Smooth muscle cell (in vitro differentiated cells): ENCODE measurements at regions not wholly inside any gene's neighbourhood (a gene's known extent, or its start where the extent isn't known, plus 50 kb on each side); places are given as distances from the start of the nearest gene placed in this dataset.
"Not testable (repeated sequence)": the region's sequence is repeated elsewhere in the genome, so short reads cannot be mapped to it uniquely, and the experiment has no call there.

ENCODE experiments used
- DNase-seq: peaks from one replicate; lab custom pipeline; 2025; ENCODE audit not compliant: unreplicated experiment; lab: John Stamatoyannopoulos, UW
- H2AFZ ChIP-seq: fragments of 200-600 bp; sonication (generic); 2 replicates; pipeline ENCODE4 v1.6.0; 2016; ENCODE audit warnings: antibody characterized with exemption, low read depth, mild to moderate bottlenecking
- H3F3A ChIP-seq: fragments of 200-600 bp; sonication (generic); 2 replicates; pipeline ENCODE4 v1.6.0; 2017; ENCODE audit warnings: antibody characterized with exemption, low read depth
- H3K27ac ChIP-seq: fragments of 200-600 bp; sonication (generic); 2 replicates; pipeline ENCODE4 v1.5.1; 2016; ENCODE audit warnings: low read depth, mild to moderate bottlenecking
- H3K27me3 ChIP-seq: fragments of 200-600 bp; sonication (generic); 2 replicates; pipeline ENCODE4 v1.6.1; 2016; ENCODE audit warnings: low read depth, mild to moderate bottlenecking
- H3K36me3 ChIP-seq: fragments of 200-600 bp; sonication (generic); 2 replicates; pipeline ENCODE4 v1.5.1; 2016; ENCODE audit warnings: low read depth
- H3K4me1 ChIP-seq: fragments of 200-600 bp; sonication (generic); 2 replicates; pipeline ENCODE4 v1.5.1; 2016; ENCODE audit warnings: low read depth
- H3K4me2 ChIP-seq: fragments of 200-600 bp; sonication (generic); 2 replicates; pipeline ENCODE4 v1.6.0; 2016; ENCODE audit warnings: mild to moderate bottlenecking
- H3K4me3 ChIP-seq: fragments of 200-600 bp; sonication (generic); 2 replicates; pipeline ENCODE4 v1.5.1; 2016; ENCODE audit warnings: mild to moderate bottlenecking
- H3K79me2 ChIP-seq: fragments of 200-600 bp; sonication (generic); 2 replicates; pipeline ENCODE4 v1.6.0; 2016; ENCODE audit warnings: low read depth, mild to moderate bottlenecking
- H3K9ac ChIP-seq: fragments of 200-600 bp; sonication (generic); 2 replicates; pipeline ENCODE4 v1.6.0; 2016; ENCODE audit warnings: low read depth
- H3K9me3 ChIP-seq: fragments of 200-600 bp; sonication (generic); replicated peaks from 2 replicates; pipeline ENCODE4 v1.5.1; 2016; ENCODE audit warnings: low read depth
- H4K20me1 ChIP-seq: fragments of 200-600 bp; sonication (generic); 2 replicates; pipeline ENCODE4 v1.6.0; 2016; ENCODE audit warnings: low read depth
- WGBS: methylation state at CpG from one replicate; pipeline ENCODE4 v1.1.7; 2016; ENCODE audit warnings: low lambda C conversion rate; 5-methylcytosine and 5-hydroxymethylcytosine counted together
- TF ChIP-seq, protein P1 (sequence below): fragments of 200-600 bp; sonication (generic); IDR thresholded peaks from 2 replicates; pipeline ENCODE4 v1.5.1; 2017; ENCODE audit warnings: borderline replicate concordance, mild to moderate bottlenecking, antibody characterized with exemption; ENCODE audit not compliant: insufficient read depth, poor library complexity, severe bottlenecking

DNA sequence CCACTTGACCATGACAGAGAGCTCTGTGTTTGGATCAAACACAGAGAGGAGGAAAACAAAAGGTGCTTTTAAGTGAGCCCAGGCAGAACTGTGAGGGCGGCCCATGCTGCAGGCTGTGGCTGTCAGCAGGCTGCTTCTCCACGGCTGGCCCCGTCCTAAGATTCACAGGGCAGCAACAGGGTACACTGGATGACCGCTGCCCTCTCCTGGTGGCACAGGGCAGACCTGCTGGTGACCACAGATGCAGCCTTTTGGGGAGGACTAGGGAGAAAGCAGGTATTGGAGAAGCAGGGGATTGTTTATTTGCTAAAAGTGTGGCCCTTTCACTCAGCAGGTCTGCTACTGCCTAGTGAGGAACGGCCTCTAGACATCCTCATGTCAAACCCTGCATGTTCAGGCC, 183.7 kb downstream of the ADRA2C start:
- TF ChIP-seq, protein P1, sequence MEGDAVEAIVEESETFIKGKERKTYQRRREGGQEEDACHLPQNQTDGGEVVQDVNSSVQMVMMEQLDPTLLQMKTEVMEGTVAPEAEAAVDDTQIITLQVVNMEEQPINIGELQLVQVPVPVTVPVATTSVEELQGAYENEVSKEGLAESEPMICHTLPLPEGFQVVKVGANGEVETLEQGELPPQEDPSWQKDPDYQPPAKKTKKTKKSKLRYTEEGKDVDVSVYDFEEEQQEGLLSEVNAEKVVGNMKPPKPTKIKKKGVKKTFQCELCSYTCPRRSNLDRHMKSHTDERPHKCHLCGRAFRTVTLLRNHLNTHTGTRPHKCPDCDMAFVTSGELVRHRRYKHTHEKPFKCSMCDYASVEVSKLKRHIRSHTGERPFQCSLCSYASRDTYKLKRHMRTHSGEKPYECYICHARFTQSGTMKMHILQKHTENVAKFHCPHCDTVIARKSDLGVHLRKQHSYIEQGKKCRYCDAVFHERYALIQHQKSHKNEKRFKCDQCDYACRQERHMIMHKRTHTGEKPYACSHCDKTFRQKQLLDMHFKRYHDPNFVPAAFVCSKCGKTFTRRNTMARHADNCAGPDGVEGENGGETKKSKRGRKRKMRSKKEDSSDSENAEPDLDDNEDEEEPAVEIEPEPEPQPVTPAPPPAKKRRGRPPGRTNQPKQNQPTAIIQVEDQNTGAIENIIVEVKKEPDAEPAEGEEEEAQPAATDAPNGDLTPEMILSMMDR = peak; percentile 45

DNA sequence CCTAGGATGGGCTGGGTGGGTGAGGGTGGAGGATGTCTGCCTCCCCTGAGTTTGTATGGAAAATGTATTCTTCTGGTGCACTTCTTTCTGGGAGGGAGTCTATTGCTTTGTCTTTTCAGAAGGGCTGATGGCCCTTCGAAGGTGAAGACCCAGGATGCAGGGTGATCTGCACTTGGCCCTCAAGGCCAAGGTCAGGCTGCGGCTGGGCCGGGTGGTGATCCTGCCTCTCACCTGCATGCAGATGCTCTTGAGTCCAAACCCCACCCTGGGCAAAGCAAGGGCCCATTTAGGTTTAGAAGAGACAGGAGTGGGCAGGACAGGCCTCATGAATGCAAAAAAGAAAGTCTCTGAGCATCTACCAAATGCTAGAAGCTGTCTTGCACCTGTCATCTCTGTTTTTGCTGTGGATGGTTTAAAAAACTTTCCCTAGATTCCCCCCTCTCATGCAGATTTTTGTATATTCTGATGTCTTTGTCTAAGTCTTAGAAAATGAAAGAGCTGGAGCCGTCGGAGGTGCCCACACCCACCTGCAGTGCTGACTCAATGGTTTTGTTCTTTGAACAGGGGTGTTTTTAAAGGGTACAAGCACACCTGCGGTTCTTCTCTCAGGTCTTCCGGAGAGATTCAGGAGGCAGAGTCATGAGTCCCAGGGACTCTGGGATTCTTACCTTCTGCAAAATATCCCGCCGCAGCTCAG, 186.4 kb downstream of the ADRA2C start:
- not testable (repeated sequence) for H2AFZ ChIP-seq, H3K4me3 ChIP-seq, H3K27me3 ChIP-seq, H3K4me1 ChIP-seq, H4K20me1 ChIP-seq, H3K9me3 ChIP-seq, H3K4me2 ChIP-seq, H3K79me2 ChIP-seq, H3K27ac ChIP-seq, H3F3A ChIP-seq, H3K36me3 ChIP-seq, DNase-seq, H3K9ac ChIP-seq
- WGBS = 83% methylated on average over 9 of the region's 9 CpGs

More for the DNA sequence above, 183.7 kb downstream of the ADRA2C start:
- not testable (repeated sequence) for H3K9ac ChIP-seq, H3K4me2 ChIP-seq, H3K4me1 ChIP-seq, H3K9me3 ChIP-seq, H3K27ac ChIP-seq, H3K79me2 ChIP-seq, H3K36me3 ChIP-seq, H3F3A ChIP-seq, DNase-seq, H2AFZ ChIP-seq, H3K27me3 ChIP-seq, H3K4me3 ChIP-seq, H4K20me1 ChIP-seq
- WGBS = 57% methylated on average over 5 of the region's 5 CpGs

DNA sequence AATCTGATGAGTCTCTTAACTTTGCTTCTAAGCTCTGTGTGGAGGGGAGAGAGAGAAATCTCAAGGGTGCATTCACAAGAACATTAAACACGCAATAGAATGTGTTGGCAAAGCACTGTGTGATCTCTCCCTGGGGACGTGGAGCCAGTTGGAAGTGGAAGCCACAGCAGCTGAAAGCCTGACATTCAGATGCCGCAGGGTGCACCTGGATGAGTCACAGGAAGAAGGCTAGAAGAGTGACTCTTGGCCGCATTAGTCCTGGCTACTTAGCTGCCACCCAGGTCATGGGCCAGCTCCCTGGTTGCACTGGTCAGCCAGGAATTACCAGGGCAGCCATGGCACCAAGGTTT, 186.9 kb downstream of the ADRA2C start:
- H2AFZ ChIP-seq, H3K27ac ChIP-seq, H3K9me3 ChIP-seq, H3K36me3 ChIP-seq, H3K79me2 ChIP-seq, H3K9ac ChIP-seq, H3K4me3 ChIP-seq, H4K20me1 ChIP-seq, H3F3A ChIP-seq, H3K4me2 ChIP-seq, H3K27me3 ChIP-seq, DNase-seq, H3K4me1 ChIP-seq: not testable (repeated sequence)
- WGBS = 84% methylated on average over 4 of the region's 4 CpGs

- not testable (repeated sequence) for H4K20me1 ChIP-seq, H3K79me2 ChIP-seq, H3K27me3 ChIP-seq, H3K36me3 ChIP-seq, H3F3A ChIP-seq, H3K4me1 ChIP-seq, H3K9me3 ChIP-seq
- WGBS = 2% methylated on average over 40 of the region's 53 CpGs
- Histone ChIP-seq H2AFZ (peak overlapping the region; percentile 56), H3K4me3 (peak overlapping the region; percentile 60), H3K27ac (peak overlapping the region; percentile 92), H3K9ac (peak overlapping the region; percentile 88), H3K4me2 (peak overlapping the region; percentile 88)
- peak; percentile 64 for DNase-seq
These were observed 188.5 kb downstream of the ADRA2C start for GRCh38 chr4:3954540-3955320.

DNA sequence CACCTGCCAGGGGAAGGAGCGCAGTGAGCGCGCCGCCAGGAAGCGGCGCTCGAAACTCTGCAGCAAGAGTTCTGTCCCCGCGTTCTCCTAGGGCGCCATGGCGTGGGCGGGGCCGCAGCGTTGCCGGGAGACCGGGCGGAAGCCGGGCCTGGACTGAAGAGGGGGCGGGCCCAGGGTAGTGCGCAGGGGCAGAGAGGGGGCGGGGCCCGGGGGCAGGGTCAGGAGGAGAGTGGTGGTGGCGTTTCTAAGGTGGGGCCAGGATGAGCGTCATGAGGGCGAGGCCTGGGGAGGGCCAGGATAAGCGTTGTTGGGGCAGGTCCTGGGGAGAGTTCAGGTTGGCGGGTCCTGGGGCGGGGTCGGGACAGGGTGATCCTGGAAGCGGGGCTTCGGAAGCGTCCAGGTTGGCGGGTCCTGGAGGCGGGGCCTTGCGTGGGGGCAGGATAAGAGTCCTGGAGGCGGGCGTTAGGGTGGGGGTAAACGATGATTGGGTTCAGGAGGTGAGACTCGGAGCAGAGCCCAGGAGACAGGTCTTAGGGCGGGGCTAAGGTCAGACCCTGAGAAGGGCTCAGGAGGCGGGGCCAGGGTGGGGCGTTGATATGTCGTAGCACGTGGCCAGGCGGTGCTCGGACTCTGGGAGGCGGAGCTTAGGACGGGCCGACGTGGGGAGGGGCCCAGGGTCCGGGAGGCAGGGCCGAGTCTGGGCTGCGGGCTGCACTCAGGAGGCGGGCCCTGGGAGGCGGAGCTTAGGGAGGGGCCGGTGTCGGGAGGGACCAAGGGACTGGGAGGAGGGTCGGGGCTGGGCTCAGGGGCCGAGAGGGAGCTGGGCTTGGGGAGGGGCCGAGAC, 189.4 kb downstream of the ADRA2C start:
- not testable (repeated sequence) for H3K9me3 ChIP-seq, H3K4me1 ChIP-seq, H3K79me2 ChIP-seq, H3K27me3 ChIP-seq, H3K36me3 ChIP-seq, H4K20me1 ChIP-seq, H3F3A ChIP-seq
- WGBS = under 1% methylated on average over 21 of the region's 60 CpGs
- Histone ChIP-seq H3K9ac (peak overlapping the region; percentile 88), H3K4me2 (peak overlapping the region; percentile 88), H2AFZ (peak overlapping the region; percentile 56), H3K27ac (peak overlapping the region; percentile 92), H3K4me3 (peak overlapping the region; percentile 60)
- DNase-seq = peak; percentile 99

DNA sequence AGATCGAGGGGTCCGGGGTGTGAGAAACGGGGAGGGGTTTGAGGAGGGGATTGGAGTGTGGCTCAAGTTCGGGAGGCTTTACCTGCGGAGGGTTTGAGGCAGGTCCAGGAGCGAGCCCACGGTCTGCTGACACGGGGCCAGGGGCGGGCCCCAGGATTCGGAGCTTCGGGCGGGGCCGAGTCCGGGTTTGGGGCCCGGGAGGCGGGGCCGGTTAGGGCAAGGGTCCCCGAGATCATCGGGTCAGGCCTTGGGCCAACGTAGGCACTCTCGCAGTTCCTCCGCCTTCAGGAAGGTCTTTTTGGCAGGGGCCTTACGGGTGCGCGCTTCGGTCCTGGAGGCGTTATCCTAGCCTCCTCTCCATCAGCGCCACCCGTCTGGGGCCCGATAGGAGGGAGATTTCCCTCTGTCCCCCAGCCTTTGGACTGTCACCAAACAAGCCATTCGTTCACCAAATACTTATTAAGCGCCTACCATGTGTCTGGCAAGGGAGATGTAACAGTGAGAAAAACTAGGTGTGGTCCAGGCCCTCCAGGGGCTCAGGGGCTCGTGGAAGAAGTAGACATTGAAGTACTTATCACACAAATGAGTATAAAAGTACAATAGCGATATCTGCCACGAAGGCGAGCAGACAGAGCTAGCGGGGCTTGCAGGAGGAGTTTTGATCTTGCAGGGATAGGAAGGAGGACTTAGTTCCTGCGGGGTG, 190.1 kb downstream of the ADRA2C start:
- not testable (repeated sequence) for DNase-seq, H3K9ac ChIP-seq, H3K4me1 ChIP-seq, H3F3A ChIP-seq, H3K9me3 ChIP-seq, H2AFZ ChIP-seq, H3K27me3 ChIP-seq, H4K20me1 ChIP-seq, H3K27ac ChIP-seq, H3K36me3 ChIP-seq, H3K79me2 ChIP-seq
- Histone ChIP-seq H3K4me3 (peak overlapping the region; percentile 60), H3K4me2 (peak overlapping the region; percentile 68)
- 13% methylated on average over 18 of the region's 38 CpGs for WGBS

- not testable (repeated sequence) for H3K4me3 ChIP-seq, H4K20me1 ChIP-seq, H3K36me3 ChIP-seq, H2AFZ ChIP-seq, H3F3A ChIP-seq, DNase-seq, H3K9me3 ChIP-seq, H3K4me1 ChIP-seq, H3K4me2 ChIP-seq, H3K9ac ChIP-seq, H3K27me3 ChIP-seq, H3K79me2 ChIP-seq, H3K27ac ChIP-seq
- WGBS = 83% methylated on average over 10 of the region's 10 CpGs
These were observed 195.0 kb downstream of the ADRA2C start for GRCh38 chr4:3961091-3961672.
